Cerebellar cortex (tissue), 1 donor: ENCODE measurements at regions not wholly inside any gene's neighbourhood (a gene's known extent, or its start where the extent isn't known, plus 50 kb on each side); places are given as distances from the start of the nearest gene placed in this dataset.

ENCODE experiments used
- DNase-seq: peaks from one replicate; pipeline ENCODE4 v3.0.0-alpha.2; 2015; ENCODE audit warnings: low spot score

GRCh38 chr12:93015871-93016751 lies 87.0 kb upstream of the EEA1 start:
- no peak for DNase-seq

- no peak for DNase-seq
Measured at GRCh38 chr12:93016752-93017350, 87.8 kb upstream of the EEA1 start.

GRCh38 chr12:93018610-93019009 lies 89.5 kb upstream of the EEA1 start:
- no peak for DNase-seq

- no peak for DNase-seq
Measured at GRCh38 chr12:93019212-93019927, 90.3 kb upstream of the EEA1 start.

GRCh38 chr12:93019975-93020630 lies 91.0 kb upstream of the EEA1 start:
- no peak for DNase-seq

GRCh38 chr12:93020631-93021597 lies 91.8 kb upstream of the EEA1 start:
- DNase-seq = no peak

GRCh38 chr12:93022603-93023340 lies 93.7 kb upstream of the EEA1 start:
- DNase-seq = no peak

GRCh38 chr12:93025145-93026103 lies 96.3 kb upstream of the EEA1 start:
- peak; percentile 28 for DNase-seq

- no peak for DNase-seq
Measured at GRCh38 chr12:93027041-93027440, 97.9 kb upstream of the EEA1 start.

- DNase-seq = no peak
Measured at GRCh38 chr12:93029091-93029490, 100.0 kb upstream of the EEA1 start.

GRCh38 chr12:93031028-93031427 lies 101.9 kb upstream of the EEA1 start:
- no peak for DNase-seq

- no peak for DNase-seq
Measured at GRCh38 chr12:93032758-93033157, 103.7 kb upstream of the EEA1 start.

- DNase-seq = no peak
Measured at GRCh38 chr12:93033948-93034347, 104.9 kb upstream of the EEA1 start.

GRCh38 chr12:93039062-93039461 lies 110.0 kb upstream of the EEA1 start:
- no peak for DNase-seq

GRCh38 chr12:93039930-93040329 lies 110.8 kb upstream of the EEA1 start:
- DNase-seq = no peak

GRCh38 chr12:93040367-93040766 lies 111.3 kb upstream of the EEA1 start:
- no peak for DNase-seq

GRCh38 chr12:93041416-93041815 lies 112.3 kb upstream of the EEA1 start:
- DNase-seq = no peak

- DNase-seq = no peak
Measured at GRCh38 chr12:93042283-93042682, 113.2 kb upstream of the EEA1 start.

GRCh38 chr12:93042684-93043083 lies 113.6 kb upstream of the EEA1 start:
- no peak for DNase-seq
